HG03095 (cell line): ENCODE measurements at regions not wholly inside any gene's neighbourhood (a gene's known extent, or its start where the extent isn't known, plus 50 kb on each side); places are given as distances from the start of the nearest gene placed in this dataset.
"Not testable (repeated sequence)": the region's sequence is repeated elsewhere in the genome, so short reads cannot be mapped to it uniquely, and the experiment has no call there.

ENCODE experiments used
- ATAC-seq: cut with Tn5 transposase; IDR thresholded peaks from one replicate; pipeline ENCODE4 v1.9.1; 2021; ENCODE audit warnings: moderate library complexity; ENCODE audit not compliant: unreplicated experiment

GRCh38 chr6:79394690-79395089 lies 142.5 kb downstream of the LCA5 start:
- ATAC-seq, result no peak

GRCh38 chr6:79392094-79392493 lies 145.1 kb downstream of the LCA5 start:
- ATAC-seq, result no peak

GRCh38 chr6:79391480-79391879 lies 145.8 kb downstream of the LCA5 start:
- no peak for ATAC-seq

GRCh38 chr6:79385893-79386292 lies 151.3 kb downstream of the LCA5 start:
- ATAC-seq, result no peak

GRCh38 chr6:79385333-79385732 lies 150.9 kb upstream of the HMGN3 start:
- ATAC-seq, result no peak

GRCh38 chr6:79384845-79385244 lies 150.4 kb upstream of the HMGN3 start:
- ATAC-seq, result no peak

- no peak for ATAC-seq
Measured at GRCh38 chr6:79378957-79379356, 144.5 kb upstream of the HMGN3 start.

- no peak for ATAC-seq
Measured at GRCh38 chr6:79377888-79378348, 143.4 kb upstream of the HMGN3 start.

GRCh38 chr6:79377047-79377446 lies 142.6 kb upstream of the HMGN3 start:
- no peak for ATAC-seq

GRCh38 chr6:79375635-79376337 lies 141.3 kb upstream of the HMGN3 start:
- no peak for ATAC-seq

GRCh38 chr6:79374308-79374707 lies 139.8 kb upstream of the HMGN3 start:
- no peak for ATAC-seq

GRCh38 chr6:79373880-79374279 lies 139.4 kb upstream of the HMGN3 start:
- no peak for ATAC-seq

- ATAC-seq, result no peak
Measured at GRCh38 chr6:79373246-79373645, 138.8 kb upstream of the HMGN3 start.

- ATAC-seq, result no peak
Measured at GRCh38 chr6:79372757-79373156, 138.3 kb upstream of the HMGN3 start.

- no peak for ATAC-seq
Measured at GRCh38 chr6:79369026-79369425, 134.5 kb upstream of the HMGN3 start.

- not testable (repeated sequence) for ATAC-seq
Measured at GRCh38 chr6:79363441-79363840, 129.0 kb upstream of the HMGN3 start.

- not testable (repeated sequence) for ATAC-seq
Measured at GRCh38 chr6:79361074-79361473, 126.6 kb upstream of the HMGN3 start.

GRCh38 chr6:79353226-79353625 lies 118.7 kb upstream of the HMGN3 start:
- no peak for ATAC-seq

GRCh38 chr6:79338493-79338892 lies 104.0 kb upstream of the HMGN3 start:
- no peak for ATAC-seq

GRCh38 chr6:79335133-79335674 lies 100.7 kb upstream of the HMGN3 start:
- ATAC-seq, result peak; percentile 95

GRCh38 chr6:79334674-79335073 lies 100.2 kb upstream of the HMGN3 start:
- ATAC-seq, result no peak

- ATAC-seq, result no peak
Measured at GRCh38 chr6:79330704-79331103, 96.2 kb upstream of the HMGN3 start.

GRCh38 chr6:79313254-79313653 lies 78.8 kb upstream of the HMGN3 start:
- no peak for ATAC-seq
